IMR-90 (cell line): ENCODE measurements at regions not wholly inside any gene's neighbourhood (a gene's known extent, or its start where the extent isn't known, plus 50 kb on each side); places are given as distances from the start of the nearest gene placed in this dataset.

Source experiments
- BHLHE40 ChIP-seq: fragments of 150-350 bp; IDR thresholded peaks from 2 replicates; pipeline ENCODE4 v1.6.1; 2016; ENCODE audit warnings: mild to moderate bottlenecking, low read depth, low read length
- CEBPB ChIP-seq: IDR thresholded peaks from 2 replicates; pipeline ENCODE4 v1.6.1; 2012; ENCODE audit warnings: low read depth, low read length, improper control_type of control experiment
- CHD1 ChIP-seq: IDR thresholded peaks from 2 replicates; pipeline ENCODE4 v1.6.1; 2012; ENCODE audit warnings: low read depth, low read length, improper control_type of control experiment
- CTCF ChIP-seq: conservative IDR thresholded peaks from 2 replicates; pipeline ENCODE4 v1.5.1; 2012; ENCODE audit warnings: mild to moderate bottlenecking, low read depth, low read length, improper control_type of control experiment
- ELK1 ChIP-seq: fragments of 150-350 bp; IDR thresholded peaks from 2 replicates; pipeline ENCODE4 v1.6.1; 2016; ENCODE audit warnings: low read depth, mild to moderate bottlenecking, low read length, moderate library complexity, borderline replicate concordance
- NFE2L2 ChIP-seq: fragments of 150-350 bp; IDR thresholded peaks from 2 replicates; pipeline ENCODE4 v1.6.1; 2016; ENCODE audit warnings: low read depth, mild to moderate bottlenecking, low read length
- POLR2A ChIP-seq: IDR thresholded peaks from 2 replicates; pipeline ENCODE4 v1.6.1; 2012; ENCODE audit warnings: mild to moderate bottlenecking, low read depth, low read length
- RCOR1 ChIP-seq: IDR thresholded peaks from 2 replicates; pipeline ENCODE4 v1.6.1; 2012; ENCODE audit warnings: mild to moderate bottlenecking, low read length, improper control_type of control experiment; ENCODE audit not compliant: insufficient replicate concordance

- TF ChIP-seq CTCF (no peak), CHD1 (no peak), ELK1 (no peak), NFE2L2 (no peak), CEBPB (0 out of 2 replicates have a peak, but pooled peaks have one; percentile 12), POLR2A (no peak), BHLHE40 (no peak), RCOR1 (no peak)
Observed at GRCh38 chr6:44539701-44540355, 152.3 kb downstream of the CDC5L start.
